ENCODE measurements at regions not wholly inside any gene's neighbourhood (a gene's known extent, or its start where the extent isn't known, plus 50 kb on each side); places are given as distances from the start of the nearest gene placed in this dataset.
A peak's percentile ranks its signal among the peaks of the same experiment; 100 is the strongest.

DNA sequence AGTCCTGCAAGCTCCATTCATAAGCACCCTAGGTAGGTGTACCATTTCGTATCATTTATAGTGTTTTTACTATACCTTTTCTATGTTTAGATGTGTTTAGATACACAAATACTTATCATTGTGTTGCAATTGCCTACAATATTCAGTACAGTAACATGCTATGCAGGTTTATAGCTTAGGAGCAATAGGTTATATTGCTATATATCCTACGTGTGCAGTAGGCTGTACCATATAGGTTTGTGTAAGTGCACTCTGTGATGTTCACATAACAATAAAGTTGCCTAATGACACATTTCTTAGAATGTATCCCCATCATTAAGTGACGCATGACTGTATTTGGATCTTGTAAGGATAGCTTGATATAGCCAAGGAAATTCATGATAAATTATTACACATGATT, 88.6 kb upstream of the CDH20 start:
- no peak for DNase-seq (ENCODE audit: low spot score)

- no peak for DNase-seq (ENCODE audit: low spot score)
Measured at GRCh38 chr18:61245276-61245675, 88.0 kb upstream of the CDH20 start.

- no peak for DNase-seq (ENCODE audit: low spot score)
Measured at GRCh38 chr18:61248589-61248988, 84.6 kb upstream of the CDH20 start.

GRCh38 chr18:61256291-61256690, 76.9 kb upstream of the CDH20 start:
- DNase-seq (ENCODE audit: low spot score): no peak

DNA sequence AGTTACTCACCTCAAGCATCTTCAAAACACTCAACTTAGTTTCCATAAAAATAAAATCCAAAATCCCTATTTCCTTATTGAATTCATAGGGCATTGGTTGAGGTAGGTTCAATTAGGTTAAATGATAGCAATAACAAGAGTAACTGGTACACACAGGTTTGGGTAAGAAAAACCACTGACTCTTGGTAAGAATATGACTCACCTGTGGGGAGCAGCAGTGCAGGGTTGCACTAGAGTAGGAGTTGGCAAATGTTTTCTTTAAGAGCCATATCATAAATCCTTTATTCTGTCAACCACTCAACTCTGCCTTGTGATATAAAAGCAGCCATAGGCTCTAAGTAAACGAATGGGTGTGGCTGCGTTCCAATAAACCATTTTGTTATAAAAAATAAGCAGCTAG, 71.4 kb upstream of the CDH20 start:
- DNase-seq (ENCODE audit: low spot score): no peak

DNA sequence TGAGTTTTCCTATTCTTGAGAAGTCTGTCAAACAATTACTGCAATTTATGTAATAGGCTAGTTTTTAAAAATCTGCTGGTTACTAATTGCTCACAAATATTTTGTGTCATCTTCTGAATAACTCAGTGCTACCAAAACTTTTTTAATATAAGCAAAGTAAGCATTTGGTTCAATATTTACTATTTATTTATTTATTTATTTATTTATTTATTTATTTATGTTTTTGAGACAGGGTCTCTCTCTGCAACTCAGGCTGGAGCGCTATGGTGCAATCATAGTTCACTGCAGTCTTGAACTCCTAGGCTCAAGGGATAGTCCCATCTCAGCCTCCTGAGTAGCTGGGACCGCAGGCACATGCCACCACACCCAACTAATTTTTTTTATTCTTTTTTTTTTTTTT, 60.4 kb upstream of the CDH20 start:
- no peak for DNase-seq (ENCODE audit: low spot score)

GRCh38 chr18:61273533-61273932, 59.7 kb upstream of the CDH20 start:
- DNase-seq (ENCODE audit: low spot score): peak; percentile 24

DNA sequence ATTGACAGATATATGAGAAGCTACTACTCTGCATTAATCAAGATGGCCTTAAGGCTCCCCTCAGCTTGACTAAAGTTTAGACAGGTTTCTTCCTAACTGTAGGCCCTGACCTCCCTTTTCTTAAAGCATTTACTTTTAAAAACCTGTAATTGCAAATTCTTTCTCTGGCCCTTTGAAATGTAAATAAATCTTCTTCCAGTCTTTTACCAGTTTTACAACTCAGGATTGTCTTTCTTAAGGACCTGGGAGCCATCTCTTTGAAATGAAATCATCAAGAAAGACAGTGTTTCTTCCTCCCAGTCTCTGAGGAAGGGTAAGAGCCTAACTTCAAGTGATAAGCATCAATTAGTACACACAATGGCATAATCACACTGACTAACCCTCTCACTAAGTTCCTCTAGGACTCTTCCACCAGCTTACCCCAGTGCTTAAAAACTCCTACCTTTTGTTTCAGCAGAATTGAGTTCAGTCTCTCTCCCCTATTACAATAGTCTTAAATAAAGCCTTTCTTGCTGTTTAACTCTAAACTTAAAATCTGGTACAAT, 58.7 kb upstream of the CDH20 start:
- DNase-seq (ENCODE audit: low spot score): no peak

DNA sequence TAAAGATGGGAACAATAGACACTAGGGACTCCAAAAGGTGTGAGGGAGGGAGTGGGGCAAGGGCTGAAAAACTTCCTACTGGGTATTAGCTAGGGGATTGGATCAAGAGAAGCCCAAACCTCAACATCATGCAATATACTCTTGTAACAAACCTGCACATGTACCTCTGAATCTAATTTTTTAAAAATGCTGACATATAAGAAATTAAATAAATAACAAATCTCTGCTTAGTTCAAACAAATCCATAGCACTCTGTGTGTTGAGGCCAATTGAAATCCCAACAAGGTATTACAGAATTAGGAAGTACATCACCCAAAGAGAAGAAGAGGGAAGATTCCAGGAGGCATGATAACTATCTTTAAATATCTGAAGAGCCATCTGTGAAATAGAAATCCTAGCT, 55.4 kb upstream of the CDH20 start:
- DNase-seq (ENCODE audit: low spot score): no peak

- DNase-seq (ENCODE audit: low spot score): no peak
Measured at GRCh38 chr18:61281431-61281830, 51.8 kb upstream of the CDH20 start.

GRCh38 chr18:61282926-61283325, 50.3 kb upstream of the CDH20 start:
- no peak for DNase-seq (ENCODE audit: low spot score)

Measured in SK-N-DZ (cell line).